DMS153 (cell line): ENCODE measurements at regions not wholly inside any gene's neighbourhood (a gene's known extent, or its start where the extent isn't known, plus 50 kb on each side); places are given as distances from the start of the nearest gene placed in this dataset.
"Not testable (repeated sequence)": the region's sequence is repeated elsewhere in the genome, so short reads cannot be mapped to it uniquely, and the experiment has no call there.

Source experiments
- DNase-seq: peaks from one replicate; lab custom pipeline; 2025; lab: John Stamatoyannopoulos, UW

GRCh38 chr15:98277602-98278001 lies 317.1 kb downstream of the ARRDC4 start:
- no peak for DNase-seq

GRCh38 chr15:98280284-98280975 lies 319.9 kb downstream of the ARRDC4 start:
- no peak for DNase-seq

GRCh38 chr15:98281130-98281529 lies 320.6 kb downstream of the ARRDC4 start:
- DNase-seq: no peak

- no peak for DNase-seq
Measured at GRCh38 chr15:98282656-98283332, 322.3 kb downstream of the ARRDC4 start.

- DNase-seq: no peak
Measured at GRCh38 chr15:98286200-98286599, 325.7 kb downstream of the ARRDC4 start.

- no peak for DNase-seq
Measured at GRCh38 chr15:98286831-98287230, 326.3 kb downstream of the ARRDC4 start.

GRCh38 chr15:98288091-98288590 lies 327.6 kb downstream of the ARRDC4 start:
- DNase-seq: no peak

- DNase-seq: peak; percentile 41
Measured at GRCh38 chr15:98289747-98290146, 329.2 kb downstream of the ARRDC4 start.

- DNase-seq: peak; percentile 2
Measured at GRCh38 chr15:98292442-98293240, 332.1 kb downstream of the ARRDC4 start.

GRCh38 chr15:98294126-98294525 lies 333.6 kb downstream of the ARRDC4 start:
- no peak for DNase-seq

GRCh38 chr15:98295101-98295759 lies 334.7 kb downstream of the ARRDC4 start:
- DNase-seq: not testable (repeated sequence)

- no peak for DNase-seq
Measured at GRCh38 chr15:98296653-98297052, 336.1 kb downstream of the ARRDC4 start.

- DNase-seq: no peak
Measured at GRCh38 chr15:98304371-98304770, 343.9 kb downstream of the ARRDC4 start.

GRCh38 chr15:98308117-98308516 lies 340.2 kb upstream of the IGF1R start:
- DNase-seq: no peak

- peak; percentile 32 for DNase-seq
Measured at GRCh38 chr15:98311566-98312188, 336.7 kb upstream of the IGF1R start.

- no peak for DNase-seq
Measured at GRCh38 chr15:98312913-98313312, 335.4 kb upstream of the IGF1R start.

GRCh38 chr15:98315971-98316370 lies 332.4 kb upstream of the IGF1R start:
- DNase-seq: no peak

- DNase-seq: peak; percentile 34
Measured at GRCh38 chr15:98321896-98322295, 326.4 kb upstream of the IGF1R start.

GRCh38 chr15:98322581-98322980 lies 325.8 kb upstream of the IGF1R start:
- no peak for DNase-seq

- no peak for DNase-seq
Measured at GRCh38 chr15:98324341-98324970, 323.9 kb upstream of the IGF1R start.

GRCh38 chr15:98326804-98327203 lies 321.5 kb upstream of the IGF1R start:
- DNase-seq: no peak
